ENCODE measurements at regions not wholly inside any gene's neighbourhood (a gene's known extent, or its start where the extent isn't known, plus 50 kb on each side); places are given as distances from the start of the nearest gene placed in this dataset.

DNA sequence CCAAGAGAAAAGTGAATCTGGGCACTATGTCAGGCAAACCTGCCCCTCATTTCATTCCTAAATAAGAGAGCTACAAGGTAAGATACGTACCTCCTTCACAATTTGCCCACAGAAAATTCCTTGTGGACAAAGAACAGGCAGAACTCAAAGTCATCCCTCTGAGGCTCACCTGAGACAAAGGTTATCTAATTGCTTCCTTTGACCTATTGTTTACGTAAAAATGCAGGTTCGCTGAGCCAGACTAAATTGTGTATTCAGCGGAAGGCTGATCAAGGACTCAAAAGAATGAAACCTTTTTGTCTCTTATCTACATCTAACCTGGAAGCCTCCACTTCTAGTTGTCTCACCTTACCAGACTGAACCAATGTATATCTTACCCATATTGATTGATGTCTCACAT lies 213.3 kb downstream of the POSTN start:
- no peak for TF ChIP-seq CTCF (IDR thresholded peaks at IDR 0.05; ENCODE audit: low read depth, low read length)
- TF ChIP-seq MYC (IDR thresholded peaks at IDR 0.05; ENCODE audit: low read depth, low read length), result no peak

All from NB4 (cell line).